Loucy (cell line): ENCODE measurements at regions not wholly inside any gene's neighbourhood (a gene's known extent, or its start where the extent isn't known, plus 50 kb on each side); places are given as distances from the start of the nearest gene placed in this dataset.
A peak's percentile ranks its signal among the peaks of the same experiment; 100 is the strongest.

Experiments
- H2AFZ ChIP-seq: fragments of 200-600 bp; sonication (generic); 2 replicates; pipeline ENCODE4 v1.6.0; 2016; ENCODE audit warnings: antibody characterized with exemption, mild to moderate bottlenecking, low read length, moderate library complexity
- H3F3A ChIP-seq: fragments of 200-600 bp; 2 replicates; pipeline ENCODE4 v1.6.0; 2016; ENCODE audit warnings: antibody characterized with exemption, low read depth, mild to moderate bottlenecking
- H3K27me3 ChIP-seq: fragments of 200-600 bp; sonication (generic); 2 replicates; pipeline ENCODE4 v1.6.1; 2014; ENCODE audit warnings: low read length, mild to moderate bottlenecking; ENCODE audit not compliant: insufficient read depth, poor library complexity, severe bottlenecking
- H3K36me3 ChIP-seq: fragments of 200-600 bp; sonication (generic); 2 replicates; pipeline ENCODE4 v1.6.1; 2016; ENCODE audit warnings: low read length; ENCODE audit not compliant: insufficient read depth
- H3K4me1 ChIP-seq: fragments of 200-600 bp; sonication (generic); 2 replicates; pipeline ENCODE4 v1.5.1; 2014; ENCODE audit warnings: low read length, mild to moderate bottlenecking; ENCODE audit not compliant: insufficient read depth, poor library complexity, severe bottlenecking
- H3K4me2 ChIP-seq: fragments of 200-600 bp; sonication (generic); 2 replicates; pipeline ENCODE4 v1.6.0; 2014; ENCODE audit warnings: antibody characterized with exemption, low read length, low read depth, mild to moderate bottlenecking; ENCODE audit not compliant: poor library complexity, severe bottlenecking
- H3K4me3 ChIP-seq: fragments of 200-600 bp; sonication (generic); 2 replicates; pipeline ENCODE4 v1.5.1; 2014; ENCODE audit warnings: low read length, mild to moderate bottlenecking, mixed read lengths; ENCODE audit not compliant: poor library complexity, severe bottlenecking
- H3K79me2 ChIP-seq: fragments of 200-600 bp; sonication (generic); 2 replicates; pipeline ENCODE4 v1.6.1; 2014; ENCODE audit warnings: low read length; ENCODE audit not compliant: insufficient read depth
- H3K9ac ChIP-seq: fragments of 200-600 bp; sonication (generic); 2 replicates; pipeline ENCODE4 v1.6.0; 2014; ENCODE audit warnings: mild to moderate bottlenecking, low read depth, low read length, moderate library complexity; ENCODE audit not compliant: poor library complexity, severe bottlenecking
- H3K9me2 ChIP-seq: fragments of 200-600 bp; sonication (generic); replicated peaks from 2 replicates; pipeline ENCODE4 v1.6.1; 2016; ENCODE audit warnings: low read depth, low read length, mixed read lengths
- H3K9me3 ChIP-seq: fragments of 200-600 bp; sonication (generic); 2 replicates; pipeline ENCODE4 v1.6.1; 2014; ENCODE audit warnings: mild to moderate bottlenecking, antibody characterized with exemption, low read length, low read depth; ENCODE audit not compliant: insufficient read depth
- H4K20me1 ChIP-seq: fragments of 200-600 bp; sonication (generic); 2 replicates; pipeline ENCODE4 v1.6.0; 2014; ENCODE audit warnings: antibody characterized with exemption, low read length, mild to moderate bottlenecking; ENCODE audit not compliant: insufficient read depth, poor library complexity, severe bottlenecking
- CTCF ChIP-seq: fragments of 200-600 bp; sonication (generic); conservative IDR thresholded peaks from 2 replicates; pipeline ENCODE4 v1.5.1; 2014; ENCODE audit warnings: mild to moderate bottlenecking, antibody characterized with exemption, low read length
- EZH2phosphoT487 ChIP-seq: fragments of 200-600 bp; IDR thresholded peaks from 2 replicates; pipeline ENCODE4 v1.6.1; 2018; ENCODE audit warnings: antibody characterized with exemption, mild to moderate bottlenecking, moderate library complexity, borderline replicate concordance

GRCh38 chr13:26484196-26484595, 73.3 kb upstream of the WASF3 start:
- Histone ChIP-seq H3K9me2 (no peaks in the 10 kb centered on the region), H3F3A (no peaks in the 10 kb centered on the region), H3K9me3 (no peaks in the 10 kb centered on the region), H3K4me1 (no peaks in the 10 kb centered on the region), H3K27me3 (no peaks in the 10 kb centered on the region), H4K20me1 (no peaks in the 10 kb centered on the region), H3K4me2 (no peak overlapping the region), H3K79me2 (no peaks in the 10 kb centered on the region), H3K9ac (no peak overlapping the region), H3K36me3 (no peaks in the 10 kb centered on the region), H2AFZ (no peak overlapping the region), H3K4me3 (no peak overlapping the region)
- no peak for TF ChIP-seq EZH2phosphoT487

- no peak for TF ChIP-seq CTCF
- TF ChIP-seq EZH2phosphoT487, result no peak
- H3F3A ChIP-seq, result no peaks in the 10 kb centered on the region
- H2AFZ ChIP-seq, result peak overlapping the region; percentile 54; the same call in 1 of the 2 replicates
- H3K4me2 ChIP-seq, result no peak overlapping the region
- H3K79me2 ChIP-seq, result no peaks in the 10 kb centered on the region
- H3K9me3 ChIP-seq, result no peaks in the 10 kb centered on the region
- H4K20me1 ChIP-seq, result no peaks in the 10 kb centered on the region
- H3K36me3 ChIP-seq, result no peaks in the 10 kb centered on the region
- no peaks in the 10 kb centered on the region for H3K4me1 ChIP-seq
- no peaks in the 10 kb centered on the region for H3K9me2 ChIP-seq
- no peak overlapping the region for H3K4me3 ChIP-seq
- H3K27me3 ChIP-seq, result no peaks in the 10 kb centered on the region
- H3K9ac ChIP-seq, result no peak overlapping the region
Measured at GRCh38 chr13:26485288-26485687, 72.2 kb upstream of the WASF3 start.

DNA sequence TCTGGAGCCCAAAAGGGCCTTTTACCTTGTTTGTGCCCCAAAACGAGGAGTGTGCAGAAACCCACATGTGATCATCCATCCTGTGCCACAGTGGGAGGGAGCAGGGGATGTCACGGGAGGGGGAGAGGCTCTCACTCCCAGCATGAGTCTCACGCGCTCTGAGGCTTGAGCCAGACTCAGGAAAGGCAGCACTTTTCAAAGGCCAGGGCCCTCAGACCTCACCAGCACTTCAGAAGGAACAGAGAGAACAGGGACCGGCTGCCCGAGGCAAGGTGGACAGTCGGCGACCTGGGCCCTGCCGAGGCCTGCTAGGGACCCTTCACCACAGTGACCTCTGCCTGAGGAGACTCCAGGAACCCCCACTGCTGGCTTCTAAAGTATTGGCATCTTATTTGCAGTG, 71.7 kb upstream of the WASF3 start:
- Histone ChIP-seq H4K20me1 (no peaks in the 10 kb centered on the region), H3K4me3 (no peak overlapping the region), H3K9me3 (no peaks in the 10 kb centered on the region), H3K79me2 (no peaks in the 10 kb centered on the region), H3K9ac (no peak overlapping the region), H3K27me3 (no peaks in the 10 kb centered on the region), H3K9me2 (no peaks in the 10 kb centered on the region), H3K4me1 (no peaks in the 10 kb centered on the region), H3F3A (no peaks in the 10 kb centered on the region), H2AFZ (peak overlapping the region; percentile 54; the same call in 1 of the 2 replicates), H3K36me3 (no peaks in the 10 kb centered on the region), H3K4me2 (no peak overlapping the region)
- TF ChIP-seq CTCF, result no peak
- TF ChIP-seq EZH2phosphoT487, result no peak

DNA sequence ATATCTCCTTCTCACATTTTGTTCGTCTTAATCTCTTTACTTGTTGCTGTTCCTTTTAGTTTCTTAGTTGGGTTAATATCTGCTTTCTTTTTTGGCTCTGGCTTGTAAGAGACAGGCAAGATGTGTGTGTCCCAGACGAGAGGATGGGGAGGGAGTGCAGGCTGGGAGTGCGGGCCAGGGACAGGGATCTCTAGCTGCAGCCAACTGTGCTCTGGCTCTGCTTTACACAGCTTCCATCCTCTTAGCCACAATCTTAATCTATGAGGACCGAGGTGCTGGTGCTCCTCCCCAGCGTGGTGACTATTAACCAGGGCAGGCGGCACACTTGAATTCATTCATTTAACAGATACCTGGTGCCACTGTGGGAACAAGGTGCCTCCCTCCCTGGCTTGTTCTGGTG, 70.9 kb upstream of the WASF3 start:
- Histone ChIP-seq H3K36me3 (no peaks in the 10 kb centered on the region), H3K4me2 (no peak overlapping the region), H3K9ac (no peak overlapping the region), H3F3A (no peaks in the 10 kb centered on the region), H3K27me3 (no peaks in the 10 kb centered on the region), H3K79me2 (no peaks in the 10 kb centered on the region), H3K4me3 (no peak overlapping the region), H4K20me1 (no peaks in the 10 kb centered on the region), H3K4me1 (no peaks in the 10 kb centered on the region), H3K9me3 (no peaks in the 10 kb centered on the region), H2AFZ (0 out of 2 replicates have a peak overlapping the region, but pooled peaks have one; percentile 26), H3K9me2 (no peaks in the 10 kb centered on the region)
- TF ChIP-seq CTCF, result no peak
- no peak for TF ChIP-seq EZH2phosphoT487
